Ishikawa (cell line): ENCODE measurements at regions not wholly inside any gene's neighbourhood (a gene's known extent, or its start where the extent isn't known, plus 50 kb on each side); places are given as distances from the start of the nearest gene placed in this dataset.

ENCODE experiments used
- REST ChIP-seq: IDR thresholded peaks from 2 replicates; pipeline ENCODE4 v1.6.1; 2012; ENCODE audit warnings: low read depth, mild to moderate bottlenecking
- TAF1 ChIP-seq: IDR thresholded peaks from 2 replicates; pipeline ENCODE4 v1.6.1; 2012; ENCODE audit warnings: low read depth, mild to moderate bottlenecking

- TF ChIP-seq TAF1 (no peak), REST (no peak)
Measured at GRCh38 chr11:113615773-113616172, 90.3 kb downstream of the TMPRSS5 start.
